Upper lobe of left lung (tissue), 6 donors: ENCODE measurements at regions not wholly inside any gene's neighbourhood (a gene's known extent, or its start where the extent isn't known, plus 50 kb on each side); places are given as distances from the start of the nearest gene placed in this dataset.

ENCODE experiments used
- ATAC-seq, 2 donors: fragments of 200-7000 bp; cut with Tn5 transposase; one replicate each; pipeline ENCODE4 v1.9.1; 2022; ENCODE audit warnings: mild to moderate bottlenecking in 2 of 2, moderate library complexity in 2 of 2; ENCODE audit not compliant: low FRiP score in 2 of 2
- DNase-seq, 2 donors: peaks; one replicate each; pipeline ENCODE4 v3.0.0-alpha.2; 2019 to 2020
- H3K27ac ChIP-seq, 4 donors: fragments of 200-600 bp; sonication (generic); one replicate each; pipeline ENCODE4 v1.5.1; 2016 to 2019
- H3K27me3 ChIP-seq, 4 donors: fragments of 200-600 bp; sonication (generic); one replicate each; pipeline ENCODE4 v1.5.1; 2017 to 2019
- H3K36me3 ChIP-seq, 4 donors: fragments of 200-600 bp; sonication (generic); one replicate each; pipeline ENCODE4 v1.5.1; 2016 to 2019
- H3K4me1 ChIP-seq, 4 donors: fragments of 200-600 bp; sonication (generic); one replicate each; pipeline ENCODE4 v1.5.1; 2018 to 2019
- H3K4me3 ChIP-seq, 4 donors: fragments of 200-600 bp; sonication (generic); one replicate each; pipeline ENCODE4 v1.5.1; 2017 to 2019; ENCODE audit warnings: mild to moderate bottlenecking in 2 of 4, moderate library complexity in 1 of 4
- H3K9me3 ChIP-seq, 4 donors: fragments of 200-600 bp; sonication (generic); one replicate each; pipeline ENCODE4 v1.5.1; 2018 to 2019
- EP300 ChIP-seq, 4 donors: sonication (generic); formaldehyde crosslinking; IDR thresholded peaks; one replicate each; pipeline ENCODE4 v1.5.1; 2017; ENCODE audit warnings: antibody characterized with exemption in 4 of 4, control low read depth in 2 of 4
- POLR2A ChIP-seq, 4 donors: fragments of 450-650 bp; IDR thresholded peaks; one replicate each; pipeline ENCODE4 v1.5.1; 2016 to 2017; ENCODE audit warnings: antibody characterized with exemption in 4 of 4, mild to moderate bottlenecking in 2 of 4
- POLR2AphosphoS5 ChIP-seq, 2 donors: sonication (generic); formaldehyde crosslinking; IDR thresholded peaks; one replicate each; pipeline ENCODE4 v1.5.1; 2017; ENCODE audit warnings: antibody characterized with exemption in 2 of 2
- WGBS, 2 donors: methylation state at CpG; one replicate each; pipeline ENCODE4 v1.1.5; 2017 to 2018; 5-methylcytosine and 5-hydroxymethylcytosine counted together
- TF ChIP-seq, protein P1 (sequence below), 6 experiments: fragments of 450-650 bp in 4 of 6; fragments of 200-600 bp in 2 of 6; sonication (generic) in 2 of 6; IDR thresholded peaks; one replicate each; pipeline ENCODE4 v1.5.1; 2016 to 2019; ENCODE audit warnings: antibody characterized with exemption in 6 of 6
- donor health status: DM: no; HTN: no; CAD: no; lungs with moderate emphysema.
- donor health status: DM: no; HTN: yes; CAD: no; lungs with severe emphysema.

DNA sequence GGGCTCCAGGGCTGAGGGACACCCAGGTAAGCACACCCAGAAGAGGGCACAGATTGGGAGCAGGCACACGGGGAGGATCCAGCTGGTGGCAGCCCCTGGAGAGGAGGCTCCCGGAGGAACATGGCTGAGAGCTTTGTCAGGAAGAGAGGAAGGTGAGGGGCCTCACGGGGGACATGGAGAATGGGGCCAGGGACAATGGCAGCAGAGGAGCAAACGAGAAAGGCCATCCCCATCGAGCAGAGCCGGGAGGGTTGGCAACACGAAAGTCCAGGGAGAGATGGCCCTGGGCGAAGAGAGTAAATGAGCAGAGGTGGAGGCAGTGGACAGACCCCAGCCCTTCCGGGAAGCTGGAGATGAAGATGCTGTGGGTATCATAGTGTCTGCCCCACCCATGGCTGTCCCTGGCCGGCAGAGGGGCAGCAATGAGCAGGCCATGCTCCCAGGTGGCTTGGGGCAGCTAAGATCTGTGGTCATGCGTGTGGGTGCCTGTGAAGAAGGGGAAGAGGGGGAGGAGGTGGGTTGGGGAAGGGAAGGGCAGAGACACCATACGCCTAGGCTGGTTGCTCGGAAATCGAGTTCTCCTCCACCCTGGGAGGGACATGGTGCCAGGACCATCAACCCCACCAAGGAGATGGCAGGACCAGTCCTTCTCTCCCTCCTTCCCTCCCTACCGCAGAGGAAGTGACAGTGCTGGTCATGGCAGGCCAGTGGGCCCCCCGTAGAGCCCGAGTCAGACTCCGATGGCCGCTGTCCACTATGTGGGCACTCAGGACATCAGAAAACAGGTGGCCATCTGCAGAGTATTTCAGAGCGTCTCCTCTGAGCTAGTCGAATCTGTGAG, 191.7 kb downstream of the NDUFA10 start:
- no peak for DNase-seq

DNA sequence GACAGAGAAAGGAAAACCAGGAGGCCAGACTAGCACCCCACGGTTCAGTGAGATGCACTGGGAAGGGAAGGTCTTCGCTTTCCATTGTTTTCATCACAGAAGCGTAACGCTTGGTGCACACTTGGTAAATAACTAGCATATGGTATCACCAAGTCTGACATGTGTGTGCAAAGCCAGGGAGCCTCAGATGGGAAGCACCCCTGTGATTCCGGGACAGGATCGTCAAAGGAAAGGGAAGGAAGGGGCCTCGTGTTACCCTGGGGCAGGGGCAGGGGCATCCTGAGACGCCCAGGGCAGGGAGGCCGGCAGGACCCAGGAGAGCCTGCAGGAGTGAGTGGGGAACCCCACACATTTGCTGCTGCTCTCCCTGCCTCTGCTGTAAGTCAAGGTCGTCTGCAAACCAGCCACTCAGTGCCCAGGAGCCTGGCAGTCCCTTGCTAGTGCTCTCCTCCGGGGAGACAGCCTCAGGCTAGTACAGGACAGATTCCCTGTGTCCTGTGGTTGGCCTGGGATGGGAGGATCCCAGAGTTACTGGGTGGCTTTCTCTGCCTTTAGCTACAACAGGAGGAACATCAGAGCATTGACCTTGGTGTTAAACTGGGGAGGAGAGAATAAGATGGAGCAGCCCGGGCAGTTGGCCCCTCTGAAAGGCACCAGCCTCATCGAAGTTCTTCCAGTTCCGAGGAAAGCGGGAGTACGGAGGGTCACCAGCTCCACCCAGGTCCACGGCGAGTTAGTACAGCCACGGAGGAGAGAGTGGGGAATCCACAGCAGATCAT, 192.5 kb downstream of the NDUFA10 start:
- Histone ChIP-seq H3K9me3 (peaks cover 0 to 11% (median 3%) of the 10 kb centered on the region in 4 donors), H3K27ac (no peak overlapping the region), H3K4me3 (no peak overlapping the region), H3K4me1 (peaks cover 0 to 10% (median 8%) of the 10 kb centered on the region in 4 donors), H3K27me3 (no peaks in the 10 kb centered on the region), H3K36me3 (no peaks in the 10 kb centered on the region)
- no peak for TF ChIP-seq EP300 (IDR thresholded peaks at IDR 0.05)
- TF ChIP-seq, protein P1, sequence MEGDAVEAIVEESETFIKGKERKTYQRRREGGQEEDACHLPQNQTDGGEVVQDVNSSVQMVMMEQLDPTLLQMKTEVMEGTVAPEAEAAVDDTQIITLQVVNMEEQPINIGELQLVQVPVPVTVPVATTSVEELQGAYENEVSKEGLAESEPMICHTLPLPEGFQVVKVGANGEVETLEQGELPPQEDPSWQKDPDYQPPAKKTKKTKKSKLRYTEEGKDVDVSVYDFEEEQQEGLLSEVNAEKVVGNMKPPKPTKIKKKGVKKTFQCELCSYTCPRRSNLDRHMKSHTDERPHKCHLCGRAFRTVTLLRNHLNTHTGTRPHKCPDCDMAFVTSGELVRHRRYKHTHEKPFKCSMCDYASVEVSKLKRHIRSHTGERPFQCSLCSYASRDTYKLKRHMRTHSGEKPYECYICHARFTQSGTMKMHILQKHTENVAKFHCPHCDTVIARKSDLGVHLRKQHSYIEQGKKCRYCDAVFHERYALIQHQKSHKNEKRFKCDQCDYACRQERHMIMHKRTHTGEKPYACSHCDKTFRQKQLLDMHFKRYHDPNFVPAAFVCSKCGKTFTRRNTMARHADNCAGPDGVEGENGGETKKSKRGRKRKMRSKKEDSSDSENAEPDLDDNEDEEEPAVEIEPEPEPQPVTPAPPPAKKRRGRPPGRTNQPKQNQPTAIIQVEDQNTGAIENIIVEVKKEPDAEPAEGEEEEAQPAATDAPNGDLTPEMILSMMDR (IDR thresholded peaks at IDR 0.05): no peak
- TF ChIP-seq POLR2AphosphoS5 (IDR thresholded peaks at IDR 0.05): no peak
- no peak for TF ChIP-seq POLR2A (IDR thresholded peaks at IDR 0.05)
- 82 to 89% methylated on average over 18 to 19 of the region's 19 CpGs for WGBS, 2 donors
- DNase-seq (no peak), ATAC-seq (no peak)

More for the DNA sequence above, 191.7 kb downstream of the NDUFA10 start:
- TF ChIP-seq POLR2A (IDR thresholded peaks at IDR 0.05) (no peak), EP300 (IDR thresholded peaks at IDR 0.05) (no peak), POLR2AphosphoS5 (IDR thresholded peaks at IDR 0.05) (no peak)
- TF ChIP-seq, protein P1 (IDR thresholded peaks at IDR 0.05): no peak
- no peak for ATAC-seq
- Histone ChIP-seq H3K4me1 (peaks cover 0 to 10% (median 8%) of the 10 kb centered on the region in 4 donors), H3K27me3 (no peaks in the 10 kb centered on the region), H3K36me3 (no peaks in the 10 kb centered on the region), H3K9me3 (peaks cover 0 to 11% (median 3%) of the 10 kb centered on the region in 4 donors), H3K4me3 (no peak overlapping the region), H3K27ac (no peak overlapping the region)
- WGBS, 2 donors: 89 to 92% methylated on average over 21 of the region's 21 CpGs

DNA sequence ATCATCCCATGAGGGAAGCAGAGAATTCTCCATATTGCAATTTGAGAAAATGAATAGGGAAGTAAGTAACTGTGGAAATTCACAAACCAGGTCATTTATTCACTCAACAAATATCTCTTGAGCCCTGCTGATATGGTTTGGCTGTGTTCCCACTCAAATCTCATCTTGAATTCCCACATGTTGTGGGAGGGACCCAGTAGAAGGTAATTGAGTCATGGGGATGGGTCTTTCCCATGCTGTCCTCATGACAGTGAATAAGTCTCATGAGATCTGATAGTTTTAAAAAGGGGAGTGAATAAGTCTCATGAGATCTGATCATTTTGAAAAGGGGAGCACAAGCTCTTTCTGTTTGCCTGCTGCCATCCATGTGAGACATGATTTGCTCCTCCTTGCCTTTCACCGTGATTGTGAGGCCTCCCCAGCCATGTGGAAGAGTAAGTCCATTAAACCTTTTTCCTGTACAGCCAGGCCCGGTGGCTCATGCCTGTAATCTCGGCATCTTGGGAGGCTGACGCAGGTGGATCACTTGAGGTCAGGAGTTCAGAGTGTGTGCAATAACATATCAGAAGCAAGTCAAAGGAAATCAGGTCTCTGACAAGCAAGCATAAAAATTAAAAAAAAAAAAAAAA, 193.2 kb downstream of the NDUFA10 start:
- no peak for ATAC-seq
- WGBS, 2 donors: 86 to 89% methylated on average over 4 of the region's 4 CpGs
- Histone ChIP-seq H3K27ac (no peak overlapping the region), H3K4me1 (peaks cover 0 to 10% (median 8%) of the 10 kb centered on the region in 4 donors), H3K36me3 (no peaks in the 10 kb centered on the region), H3K27me3 (no peaks in the 10 kb centered on the region), H3K4me3 (no peak overlapping the region), H3K9me3 (peaks cover 0 to 11% (median 3%) of the 10 kb centered on the region in 4 donors)
- DNase-seq: no peak
- TF ChIP-seq, protein P1 (IDR thresholded peaks at IDR 0.05): no peak
- TF ChIP-seq POLR2A (IDR thresholded peaks at IDR 0.05) (no peak), POLR2AphosphoS5 (IDR thresholded peaks at IDR 0.05) (no peak), EP300 (IDR thresholded peaks at IDR 0.05) (no peak)

DNA sequence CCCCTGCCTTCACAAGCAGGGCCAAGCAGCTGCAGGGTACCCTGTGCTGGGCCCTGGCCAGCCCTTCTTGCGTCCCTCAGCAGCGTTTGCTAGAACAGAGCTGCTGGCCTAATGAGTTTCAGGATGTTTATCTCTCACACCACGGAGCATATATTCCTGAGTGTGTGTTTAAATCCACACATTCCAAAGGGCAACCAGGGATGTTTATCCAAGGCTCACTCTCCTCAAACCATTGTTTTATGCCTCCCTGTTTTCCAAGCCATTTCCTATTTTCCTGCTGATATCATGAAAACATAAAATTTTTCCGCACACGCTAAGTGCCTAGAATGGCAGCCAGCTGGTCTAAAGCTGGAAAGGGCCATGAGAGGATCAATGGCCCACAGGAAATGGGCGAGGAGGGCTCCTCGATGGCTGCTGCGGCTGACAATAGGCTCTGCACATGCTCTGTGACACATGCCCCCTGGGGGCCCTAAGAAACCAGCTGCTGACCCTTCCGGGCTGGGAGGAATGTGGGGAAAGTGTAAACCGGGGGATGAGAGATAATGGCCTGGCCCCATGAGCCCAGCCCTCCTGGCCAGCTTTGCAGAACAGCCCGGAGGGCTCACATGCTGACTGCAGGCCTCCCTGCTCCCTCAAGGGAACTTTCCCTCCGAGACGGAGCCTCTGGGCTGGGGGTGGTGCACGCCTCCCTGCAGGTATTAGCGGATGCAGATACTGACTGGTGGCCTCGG, 194.0 kb downstream of the NDUFA10 start:
- 47 to 53% methylated on average over 7 to 12 of the region's 16 CpGs for WGBS, 2 donors
- Histone ChIP-seq H3K9me3 (peaks cover 0 to 3% (median 0%) of the 10 kb centered on the region in 4 donors), H3K36me3 (no peaks in the 10 kb centered on the region), H3K27me3 (no peaks in the 10 kb centered on the region), H3K27ac (no peak overlapping the region), H3K4me1 (peaks cover 0 to 10% (median 8%) of the 10 kb centered on the region in 4 donors), H3K4me3 (no peak overlapping the region)
- no peak for TF ChIP-seq POLR2A (IDR thresholded peaks at IDR 0.05)
- TF ChIP-seq EP300 (IDR thresholded peaks at IDR 0.05): no peak
- TF ChIP-seq POLR2AphosphoS5 (IDR thresholded peaks at IDR 0.05): no peak
- TF ChIP-seq, protein P1 (IDR thresholded peaks at IDR 0.05): no peak
- ATAC-seq: no peak
- DNase-seq: no peak
